ENCODE measurements at regions not wholly inside any gene's neighbourhood (a gene's known extent, or its start where the extent isn't known, plus 50 kb on each side); places are given as distances from the start of the nearest gene placed in this dataset.
A peak's percentile ranks its signal among the peaks of the same experiment; 100 is the strongest.

DNA sequence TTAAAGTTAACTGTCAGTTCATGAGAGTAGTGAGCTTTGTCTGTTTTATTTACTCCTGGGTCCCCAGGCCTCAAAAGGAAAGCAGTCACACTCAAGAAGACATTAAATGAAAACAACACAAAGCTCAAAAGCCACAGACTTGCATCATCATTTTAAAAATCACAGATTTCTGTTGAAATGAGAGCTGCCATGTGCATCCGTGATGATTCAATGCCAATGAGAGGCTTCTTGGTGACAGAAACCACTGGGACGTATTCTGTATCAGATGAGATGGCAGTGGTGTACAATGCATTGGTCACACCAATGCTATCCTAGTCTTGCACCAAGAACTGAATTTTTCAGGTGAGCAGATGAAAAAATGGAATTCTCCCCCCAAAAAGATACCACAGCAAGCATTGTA, 204.8 kb downstream of the ANAPC1 start:
- DNase-seq: peak; percentile 41

DNA sequence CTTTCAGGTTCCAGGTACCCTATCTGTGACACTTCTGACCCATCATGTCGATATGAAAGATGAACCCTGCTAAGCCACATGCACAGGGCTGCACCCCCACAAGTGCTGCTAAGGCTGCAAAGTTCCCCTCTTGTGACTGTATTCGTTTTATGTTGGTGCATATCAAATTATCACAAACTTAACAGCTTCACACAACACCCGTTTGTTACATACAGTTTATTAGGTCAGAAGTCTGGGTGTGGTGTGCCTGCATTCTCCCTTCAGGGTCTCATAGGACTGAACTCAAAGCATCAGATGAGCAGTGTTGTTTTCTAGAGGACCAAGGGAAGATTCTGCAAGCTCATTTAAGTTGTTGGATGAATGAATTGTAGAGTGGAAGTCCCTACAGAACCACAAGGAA, 199.4 kb downstream of the ANAPC1 start:
- no peak for DNase-seq

DNA sequence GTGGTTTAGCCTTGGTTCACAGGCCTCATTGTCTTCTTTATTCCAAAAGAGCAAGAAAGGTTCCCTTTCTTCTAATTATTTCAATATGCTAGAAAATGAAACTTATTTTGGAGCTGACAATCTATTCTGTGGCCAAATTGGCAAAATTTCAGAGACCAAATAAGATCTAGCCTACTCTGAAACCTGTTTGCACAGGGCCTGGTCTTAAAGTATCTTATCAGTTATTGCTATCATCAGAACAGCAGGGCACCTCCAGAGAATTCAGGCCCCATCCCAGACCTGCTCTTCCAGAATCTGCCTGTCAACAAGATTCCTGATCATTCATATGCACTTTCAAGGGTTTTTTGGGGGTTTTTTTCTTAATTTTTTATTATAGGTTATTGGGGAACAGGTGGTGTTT, 198.7 kb downstream of the ANAPC1 start:
- no peak for DNase-seq

DNA sequence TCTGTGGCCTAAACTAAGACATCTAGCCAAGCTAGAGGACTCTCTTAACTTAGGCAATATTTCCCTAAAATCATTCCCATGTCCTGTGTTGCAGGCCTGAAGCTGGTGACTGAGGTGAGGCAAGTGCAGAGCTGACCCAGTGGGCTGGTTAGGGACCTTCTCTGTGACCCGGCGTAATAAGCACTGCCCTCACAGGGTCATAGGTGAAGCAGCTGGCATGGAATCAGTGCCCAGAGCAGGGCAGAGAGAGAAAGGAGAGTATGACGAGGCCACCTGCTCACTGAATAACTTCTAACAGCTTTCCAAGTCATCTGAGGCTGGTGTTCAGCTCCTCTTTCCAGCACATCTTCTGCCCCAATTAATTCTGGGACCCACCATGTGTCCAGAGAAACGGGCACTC, 197.0 kb downstream of the ANAPC1 start:
- DNase-seq: no peak

DNA sequence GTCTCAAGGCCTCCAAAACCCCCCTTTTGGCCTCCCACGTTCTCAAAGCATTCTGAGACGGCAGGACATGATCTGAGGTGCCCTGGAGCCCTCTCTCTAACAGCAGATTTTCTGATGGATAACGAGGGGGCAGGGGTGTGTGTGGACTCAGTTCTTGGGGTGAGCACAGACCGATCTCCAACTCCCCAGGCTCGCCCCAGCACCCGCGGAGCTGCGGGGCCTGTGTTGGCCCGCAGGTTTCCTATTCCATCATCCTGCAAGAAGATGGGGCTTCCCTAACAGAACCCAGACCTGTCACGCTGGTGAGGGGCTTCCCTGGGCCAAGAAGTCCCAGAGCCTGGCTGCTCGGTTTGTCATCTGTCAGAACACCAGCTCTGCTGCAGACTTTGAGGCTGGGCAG, 196.1 kb downstream of the ANAPC1 start:
- no peak for DNase-seq

DNA sequence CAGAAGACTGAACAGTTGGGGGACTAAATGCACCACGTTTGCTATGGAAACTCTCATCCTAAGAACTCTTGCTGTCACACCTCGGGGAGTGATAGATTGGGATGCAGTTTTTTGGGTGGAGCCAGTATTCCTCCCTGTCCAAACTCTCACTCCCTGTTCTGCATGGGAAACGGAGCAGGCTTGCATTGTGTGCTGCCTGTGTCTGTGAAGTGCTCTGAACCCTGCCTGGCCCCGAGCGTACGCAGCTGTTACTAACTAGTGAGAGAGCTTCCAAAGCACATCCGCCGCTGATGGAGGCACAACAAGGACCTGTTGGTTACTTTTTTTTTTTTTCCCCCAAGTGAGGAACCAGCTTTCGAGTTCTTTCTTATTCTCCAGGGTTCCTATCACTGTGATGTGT, 195.5 kb downstream of the ANAPC1 start:
- DNase-seq: no peak

DNA sequence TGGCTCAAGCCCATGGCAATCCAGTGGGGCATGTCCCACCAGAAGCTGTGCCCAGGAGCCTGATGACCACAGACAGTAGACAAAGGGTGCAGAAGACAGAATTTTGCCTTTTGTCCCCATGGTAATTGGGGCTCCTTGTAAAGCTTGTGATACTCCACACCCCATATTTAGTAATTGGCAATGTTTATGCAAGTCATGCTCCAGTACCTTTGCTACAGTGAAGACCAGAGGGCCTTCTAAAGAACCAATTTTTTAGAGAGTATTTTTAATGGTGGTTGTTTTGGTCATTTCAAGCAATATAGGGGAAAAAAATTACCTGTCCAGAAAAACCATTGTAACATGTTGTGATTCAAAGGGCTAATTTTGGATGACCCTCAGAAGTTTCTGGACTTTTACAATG, 194.8 kb downstream of the ANAPC1 start:
- DNase-seq: no peak

DNA sequence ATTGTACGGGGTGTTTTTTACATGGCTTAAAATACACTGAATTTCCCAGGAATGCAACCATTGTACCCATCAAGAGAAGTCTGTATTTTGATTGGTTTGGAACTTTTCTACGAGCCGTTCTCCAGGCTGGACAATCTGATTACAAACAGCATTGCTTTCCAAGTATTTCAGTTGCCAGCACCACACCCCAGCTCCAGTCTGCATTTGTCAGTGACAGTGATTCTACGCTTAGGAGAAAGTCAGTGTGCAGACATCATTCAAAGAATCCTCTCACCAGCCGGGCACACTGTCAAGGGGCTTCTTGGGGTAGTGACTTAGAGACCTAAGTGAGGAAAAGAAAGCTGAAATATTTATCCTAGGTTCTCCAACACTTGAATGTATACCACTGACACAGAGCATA, 194.1 kb downstream of the ANAPC1 start:
- DNase-seq: no peak

DNA sequence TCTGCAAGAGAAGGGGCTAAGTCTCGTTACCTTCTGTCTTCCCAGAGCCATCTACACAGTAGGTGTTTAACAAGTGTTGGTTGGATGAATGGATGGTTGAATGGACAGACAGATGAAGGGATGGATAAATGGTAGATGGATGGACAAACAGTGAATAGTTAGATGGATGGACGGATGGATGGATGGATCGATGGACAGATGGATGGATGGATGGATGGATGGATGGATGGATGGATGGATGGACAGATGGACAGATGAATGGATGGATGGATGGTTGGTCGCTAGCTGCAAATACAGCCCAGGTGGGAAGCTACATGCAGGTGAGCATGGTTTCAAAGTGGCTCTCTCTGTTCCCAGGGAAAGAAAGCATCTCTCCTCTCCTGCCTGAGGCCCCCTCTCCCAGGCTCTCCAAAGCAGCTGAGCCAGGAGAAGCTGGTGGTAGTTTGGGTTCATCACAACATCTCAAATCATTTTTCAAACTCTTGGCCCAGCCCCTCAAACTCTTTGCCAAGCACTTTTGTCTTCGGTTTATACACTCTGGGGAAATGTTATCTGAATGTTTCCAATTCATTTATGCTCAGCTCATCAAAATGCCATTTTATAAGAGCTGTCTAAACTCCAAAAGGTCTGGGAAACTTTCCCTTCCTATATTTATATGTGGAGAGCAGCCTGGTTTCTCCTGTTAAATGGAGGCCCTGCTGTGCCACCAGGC, 192.7 kb downstream of the ANAPC1 start:
- no peak for DNase-seq

DNA sequence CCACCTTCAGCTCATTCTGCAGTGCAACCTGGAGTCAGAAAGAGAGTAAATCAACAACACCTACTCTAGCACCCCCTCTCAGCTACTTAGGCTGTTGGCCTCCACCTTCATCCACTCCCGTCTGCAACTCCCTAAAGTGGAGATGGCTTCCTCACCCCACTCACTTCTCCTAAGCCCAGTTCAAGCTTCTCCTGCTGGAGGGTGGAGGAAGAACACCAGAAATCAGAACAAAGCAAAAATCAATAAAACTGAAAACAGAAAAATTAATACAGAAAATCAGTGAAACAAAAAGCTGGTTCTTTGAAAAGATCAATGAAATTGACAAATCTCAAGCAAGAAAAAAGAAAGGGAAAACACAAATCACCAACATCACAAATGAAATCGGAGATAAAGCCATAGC, 191.7 kb downstream of the ANAPC1 start:
- DNase-seq: no peak

DNA sequence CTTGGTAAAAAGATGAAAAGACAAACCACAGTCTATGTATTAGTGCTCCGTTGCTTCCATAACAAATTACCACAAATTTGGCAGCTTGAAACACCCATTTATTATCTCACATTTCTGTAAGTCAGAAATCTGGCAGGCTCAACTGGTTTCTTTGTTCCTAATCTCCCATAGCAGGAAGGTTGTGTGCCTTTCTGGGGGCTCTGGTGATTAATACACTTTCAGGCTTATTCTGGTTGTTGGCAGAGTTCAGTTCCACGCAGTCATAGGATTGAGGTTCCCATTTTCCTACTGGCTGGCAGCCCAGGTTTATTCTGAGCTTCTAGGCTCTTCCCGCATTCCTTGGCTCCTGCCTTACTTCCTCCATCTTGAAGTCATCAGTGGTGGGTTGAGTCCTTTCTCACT, 189.3 kb downstream of the ANAPC1 start:
- DNase-seq: peak; percentile 99

DNA sequence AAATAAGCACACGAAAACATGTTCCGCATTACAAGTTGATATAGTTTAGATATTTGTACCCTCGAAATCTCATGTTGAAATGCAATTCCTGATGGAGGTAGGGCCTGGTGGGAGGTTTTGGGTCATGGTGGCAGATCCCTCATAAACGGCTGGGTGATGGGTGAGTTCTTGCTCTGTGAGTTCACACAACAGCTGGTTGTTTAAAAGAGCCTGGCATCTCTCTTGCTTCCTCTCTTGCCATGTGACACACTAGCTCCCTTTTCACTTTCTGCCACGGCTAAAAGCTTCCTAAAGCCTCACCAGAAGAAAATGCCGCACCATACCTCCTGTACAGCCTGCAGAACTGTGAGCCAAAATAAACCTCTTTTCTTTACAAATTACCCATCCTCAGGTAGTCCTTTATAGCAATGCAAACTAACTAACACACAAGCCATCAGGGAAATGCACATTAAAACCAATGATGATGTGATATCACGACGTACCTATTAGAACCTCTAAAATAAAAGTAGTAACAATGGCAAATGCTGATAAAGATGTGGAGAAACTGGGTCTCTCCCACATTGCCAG, 188.5 kb downstream of the ANAPC1 start:
- DNase-seq: no peak

DNA sequence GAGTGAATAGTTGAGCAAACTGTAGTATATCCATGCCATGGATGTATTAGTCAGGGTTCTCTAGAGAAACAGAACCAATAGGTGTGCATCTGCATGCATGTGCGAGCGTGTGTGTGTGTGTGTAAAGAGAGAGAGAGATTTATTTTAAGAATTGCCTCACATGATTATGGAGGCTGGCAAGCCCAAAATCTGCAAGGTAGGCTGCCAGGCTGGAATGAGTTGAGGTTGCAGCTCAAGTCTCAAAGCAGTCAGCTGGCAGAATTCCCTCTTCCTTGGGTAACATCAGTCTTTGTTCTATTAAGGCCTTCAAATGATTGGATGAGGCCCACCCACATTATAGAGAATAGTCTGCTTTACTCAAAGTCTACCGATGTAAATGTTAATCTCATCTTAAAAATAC, 187.8 kb downstream of the ANAPC1 start:
- DNase-seq: no peak

DNA sequence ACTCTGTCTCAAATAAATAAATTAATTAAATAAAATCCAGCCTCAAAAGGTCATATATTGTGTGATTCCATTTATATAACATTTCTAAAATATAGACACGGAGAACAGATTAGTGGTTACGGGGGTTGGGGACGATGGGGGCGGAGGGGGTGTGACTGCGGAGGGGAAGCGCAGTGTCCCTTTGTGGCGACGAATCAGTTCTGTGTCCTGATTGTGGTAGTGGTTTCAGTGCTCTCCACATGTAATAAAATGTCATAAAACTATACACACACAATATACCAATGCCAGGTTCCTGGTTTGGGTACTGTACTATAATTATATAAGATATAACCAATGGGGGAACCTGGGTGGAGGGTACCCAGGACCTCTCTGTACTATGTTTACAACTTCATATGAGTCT, 186.4 kb downstream of the ANAPC1 start:
- no peak for DNase-seq

DNA sequence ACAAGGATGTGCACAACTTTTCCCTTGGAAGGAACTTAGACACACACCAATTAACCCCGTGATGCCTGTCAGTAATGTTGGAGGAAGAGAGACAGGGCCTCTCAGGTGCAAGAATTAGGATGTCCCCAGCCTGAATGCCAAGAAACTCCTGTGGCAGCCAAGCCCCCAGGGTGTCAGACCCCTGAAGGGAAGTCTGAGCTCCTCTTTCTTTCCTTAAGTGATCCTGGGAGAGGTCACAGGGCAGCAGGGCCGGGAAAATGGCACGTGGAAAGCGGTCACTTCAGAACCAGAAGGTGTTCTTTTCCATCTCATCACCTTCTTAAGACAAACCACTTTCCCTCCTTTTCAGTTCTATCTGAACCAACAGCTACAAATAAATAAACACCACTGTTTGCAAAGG, 185.9 kb downstream of the ANAPC1 start:
- DNase-seq: no peak

DNA sequence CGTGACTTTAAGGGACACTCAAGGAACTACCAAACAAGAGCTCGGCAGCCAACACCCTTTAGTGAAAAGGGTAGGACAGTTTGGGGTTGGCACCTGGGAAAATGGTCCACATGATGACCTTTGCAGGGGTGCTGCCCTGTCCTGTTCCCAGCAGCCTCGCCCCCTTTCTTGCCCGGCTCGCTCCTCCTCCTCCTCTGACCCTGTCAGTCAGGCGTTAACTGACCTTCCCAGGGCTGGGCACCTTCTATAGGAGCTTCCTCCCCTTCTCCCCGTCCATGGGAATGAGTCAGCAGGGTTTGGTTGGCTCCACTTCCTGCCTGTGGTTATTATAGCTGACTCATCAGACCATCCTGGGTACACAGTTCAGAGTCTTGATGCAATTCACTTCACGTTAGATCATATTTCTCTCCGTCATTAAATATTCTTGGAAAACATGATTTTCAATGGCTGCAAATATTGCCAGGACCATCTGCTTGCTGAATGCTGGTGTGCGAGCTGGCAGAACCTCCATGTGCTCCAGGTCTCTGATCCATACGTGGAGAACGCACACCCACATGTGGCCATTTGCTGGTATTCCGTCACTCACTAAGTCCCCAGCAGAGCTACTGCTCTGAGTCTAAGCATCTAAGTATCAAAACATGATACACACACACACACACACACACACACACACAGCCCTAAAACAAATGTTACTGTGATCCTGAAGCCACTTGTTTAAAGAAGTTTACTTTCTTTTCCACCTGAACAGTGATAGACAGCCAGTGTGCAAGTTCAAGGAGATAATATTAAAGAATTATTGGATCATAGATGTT, 185.0 kb downstream of the ANAPC1 start:
- peak; percentile 99 for DNase-seq

DNA sequence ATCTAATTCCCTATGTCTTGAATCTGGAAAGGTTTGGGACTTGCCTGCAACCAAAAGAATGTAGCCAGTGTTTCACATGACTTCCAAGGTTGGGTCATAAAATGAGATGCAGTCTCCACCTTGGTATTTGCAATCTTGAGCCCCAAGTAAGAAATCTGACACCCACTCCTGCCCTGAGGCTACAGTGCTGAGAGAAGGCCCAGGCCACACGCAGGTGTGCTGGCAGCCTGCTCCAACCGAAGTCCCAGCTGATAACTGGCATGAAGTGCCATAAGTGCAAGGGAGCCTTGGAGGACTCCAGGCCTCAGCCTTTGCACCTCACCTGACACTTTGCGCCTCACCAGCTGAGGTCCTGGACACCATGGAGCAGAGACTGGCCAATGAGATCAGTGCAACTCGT, 182.7 kb downstream of the ANAPC1 start:
- no peak for DNase-seq

DNA sequence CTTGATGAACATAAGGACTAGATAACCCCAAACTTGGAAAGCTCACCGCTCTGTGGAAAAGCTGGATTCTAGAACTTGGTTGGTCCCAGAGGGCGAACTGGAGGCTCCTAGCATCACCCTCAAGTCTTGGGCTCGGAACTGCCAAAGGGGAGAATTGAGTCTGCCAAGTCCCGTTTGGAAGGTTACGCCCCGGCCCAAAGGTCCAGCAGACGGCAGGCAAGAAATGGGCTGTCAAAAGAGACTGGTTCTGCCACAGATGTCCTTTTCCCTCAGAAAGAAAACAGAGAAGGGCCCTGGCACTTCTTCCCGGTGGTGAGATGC, 182.2 kb downstream of the ANAPC1 start:
- DNase-seq: no peak

DNA sequence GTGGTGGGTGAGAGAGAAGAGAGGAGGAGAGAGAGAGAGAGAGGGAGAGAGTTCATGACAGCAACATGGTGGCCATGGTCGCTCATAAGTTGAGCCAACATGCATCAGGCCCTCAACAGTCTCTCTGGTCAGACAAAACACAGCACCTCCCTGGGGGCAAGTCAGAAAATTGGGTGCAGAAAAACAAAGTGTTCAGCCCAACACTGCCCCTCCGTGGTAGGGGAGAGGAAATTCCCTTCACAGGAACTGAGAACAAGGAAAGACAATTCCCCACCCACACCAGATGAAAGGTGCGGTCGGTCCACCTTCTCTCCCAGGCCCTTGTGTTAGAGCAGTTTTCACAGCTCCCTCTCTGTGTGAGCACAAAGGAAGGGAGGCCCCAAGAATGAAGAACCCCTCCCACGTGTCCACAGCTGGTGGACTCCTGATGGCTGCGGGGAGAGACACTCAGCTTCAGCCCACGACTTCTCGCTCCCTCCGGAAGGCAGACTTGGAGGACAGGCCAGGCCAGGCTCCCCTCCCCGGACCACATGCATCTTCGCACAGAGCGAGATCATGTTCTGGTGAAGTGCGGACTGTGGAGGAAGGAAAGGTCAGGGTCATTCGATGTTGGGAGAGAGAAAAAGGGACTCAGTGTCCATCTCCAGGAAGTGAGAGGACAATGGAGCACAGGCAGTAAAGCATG, 181.7 kb downstream of the ANAPC1 start:
- DNase-seq: peak; percentile 63

DNA sequence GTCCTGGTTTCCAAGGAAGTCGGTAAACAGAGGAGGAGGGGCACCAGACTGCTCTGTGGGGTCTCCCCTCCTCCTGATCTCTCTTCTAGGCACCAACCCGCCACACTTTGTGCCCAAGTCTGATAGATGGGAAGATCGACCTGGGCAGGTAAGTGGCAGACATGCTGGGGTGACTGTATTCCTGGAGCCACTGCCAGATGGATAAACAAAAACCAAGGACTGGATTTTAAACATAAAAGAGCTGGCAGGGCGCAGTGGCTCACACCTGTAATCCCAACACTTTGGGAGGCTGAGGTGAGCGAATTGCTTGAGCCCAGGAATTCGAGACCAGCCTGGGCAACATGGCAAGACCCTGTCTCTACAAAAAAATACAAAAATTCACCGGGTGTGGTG, 181.2 kb downstream of the ANAPC1 start:
- no peak for DNase-seq

DNA sequence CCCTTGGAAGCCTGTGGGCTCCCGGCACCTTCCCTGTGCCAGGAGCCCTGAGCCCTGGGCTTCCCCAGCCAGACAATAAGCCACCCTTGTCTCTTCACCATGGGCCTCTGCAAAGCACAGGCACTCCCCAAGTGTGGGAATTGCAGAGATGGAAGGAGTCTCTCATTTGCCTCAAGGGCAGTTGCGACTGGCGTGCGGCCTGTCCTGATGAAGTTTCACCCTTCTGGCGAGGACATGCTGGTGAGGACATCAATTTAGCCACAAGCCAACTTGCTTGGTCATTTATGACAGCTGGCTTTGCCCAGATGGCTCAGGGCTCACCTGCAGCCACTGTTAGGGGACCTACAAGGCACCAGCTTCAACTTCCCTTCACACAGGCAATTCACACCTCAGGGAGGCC, 180.2 kb downstream of the ANAPC1 start:
- no peak for DNase-seq

DNA sequence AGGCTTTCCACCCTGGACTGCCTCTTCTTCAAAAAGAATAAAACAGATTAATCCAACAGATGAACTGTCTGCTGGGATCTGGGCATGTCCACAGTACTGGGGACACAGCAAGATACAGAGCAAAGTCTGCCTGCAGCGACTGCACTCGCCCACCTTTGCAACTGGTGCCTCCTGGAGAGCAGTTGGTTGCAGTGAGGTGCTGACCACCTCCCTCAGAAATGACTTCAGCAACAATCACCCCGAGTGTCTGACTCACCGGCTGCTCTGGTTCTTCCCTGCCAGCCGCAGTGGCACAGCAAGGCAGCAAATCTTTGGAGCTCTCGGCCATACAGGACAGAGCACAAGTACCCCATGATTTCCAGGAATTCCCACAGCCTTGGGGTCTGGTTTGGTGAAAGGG, 179.7 kb downstream of the ANAPC1 start:
- peak; percentile 29 for DNase-seq

DNA sequence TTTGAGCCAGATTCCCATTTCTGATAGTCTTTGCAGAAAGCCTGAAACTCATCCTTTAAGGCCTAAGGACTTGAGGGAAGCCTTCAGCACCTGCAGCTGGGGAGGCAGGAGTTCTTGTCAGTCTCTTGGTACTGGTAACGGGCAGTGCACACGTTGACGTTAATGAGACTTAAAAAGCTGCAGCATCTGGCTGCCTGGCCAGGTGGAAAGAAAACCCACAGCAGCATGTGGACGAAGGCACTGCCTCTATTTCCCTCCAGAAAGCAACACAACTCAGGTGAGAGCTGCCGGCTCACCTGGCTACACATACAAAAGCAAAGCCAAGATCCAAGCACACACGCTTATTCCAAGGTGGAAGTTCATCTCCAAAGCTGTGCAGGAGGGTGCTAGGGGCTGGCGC, 178.8 kb downstream of the ANAPC1 start:
- DNase-seq: no peak

Measured in fibroblast of skin of right biceps (primary cell).